Spleen (tissue), 11 donors: ENCODE measurements at regions not wholly inside any gene's neighbourhood (a gene's known extent, or its start where the extent isn't known, plus 50 kb on each side); places are given as distances from the start of the nearest gene placed in this dataset.

Source experiments
- DNase-seq: peaks from one replicate; pipeline ENCODE4 v3.0.0-alpha.2; 2020
- H3K27ac ChIP-seq, 8 donors: fragments of 200-600 bp; sonication (generic) in 7 of 8; 1 replicate in 4 of 8; 2 replicates in 4 of 8; pipeline versions ENCODE4 v1.5.0 to v1.8.0; 2016 to 2021; ENCODE audit warnings: inconsistent platforms in 4 of 8, mild to moderate bottlenecking in 4 of 8, moderate library complexity in 1 of 8
- H3K27me3 ChIP-seq, 7 donors: fragments of 200-600 bp; sonication (generic) in 6 of 7; replicated peaks in 1 of 7; 1 replicate in 4 of 7; 2 replicates in 3 of 7; pipeline versions ENCODE4 v1.5.0 to v1.8.0; 2016 to 2021; ENCODE audit warnings: inconsistent platforms in 3 of 7, mild to moderate bottlenecking in 1 of 7
- H3K36me3 ChIP-seq, 6 donors: fragments of 200-600 bp; sonication (generic) in 5 of 6; 1 replicate in 4 of 6; 2 replicates in 2 of 6; pipeline versions ENCODE4 v1.5.0 to v1.8.0; 2016 to 2021; ENCODE audit warnings: inconsistent platforms in 2 of 6
- H3K4me1 ChIP-seq, 6 donors: fragments of 200-600 bp; sonication (generic) in 5 of 6; 1 replicate in 3 of 6; 2 replicates in 3 of 6; pipeline versions ENCODE4 v1.5.0 to v1.8.0; 2016 to 2021; ENCODE audit warnings: inconsistent platforms in 3 of 6
- H3K4me3 ChIP-seq, 8 donors: fragments of 200-600 bp; sonication (generic) in 7 of 8; 1 replicate in 4 of 8; 2 replicates in 4 of 8; pipeline versions ENCODE4 v1.5.0 to v1.8.0; 2016 to 2021; ENCODE audit warnings: inconsistent platforms in 4 of 8, mild to moderate bottlenecking in 4 of 8, moderate library complexity in 2 of 8
- H3K9me3 ChIP-seq, 8 donors: fragments of 200-600 bp; sonication (generic) in 7 of 8; 1 replicate in 4 of 8; 2 replicates in 4 of 8; pipeline versions ENCODE4 v1.5.0 to v1.8.0; 2016 to 2021; ENCODE audit warnings: inconsistent platforms in 4 of 8
- CTCF ChIP-seq, 11 experiments: fragments of 200-600 bp in 7 of 11; fragments of 450-650 bp in 4 of 11; sonication (generic) in 4 of 11; IDR thresholded peaks in 8 of 11; conservative IDR thresholded peaks in 3 of 11; 1 replicate in 7 of 11; 2 replicates in 4 of 11; pipeline versions ENCODE4 v1.4.0 to v1.8.0; 2016 to 2021; ENCODE audit warnings: antibody characterized with exemption in 11 of 11, inconsistent platforms in 4 of 11, mild to moderate bottlenecking in 1 of 11
- POLR2A ChIP-seq, 3 donors: fragments of 450-650 bp; IDR thresholded peaks; one replicate each; pipeline ENCODE4 v1.5.1; 2017; ENCODE audit warnings: antibody characterized with exemption in 3 of 3, mild to moderate bottlenecking in 1 of 3
- POLR2AphosphoS5 ChIP-seq, 3 donors: sonication (generic); formaldehyde crosslinking; IDR thresholded peaks; one replicate each; pipeline ENCODE4 v1.5.1; 2017; ENCODE audit warnings: antibody characterized with exemption in 3 of 3
- WGBS, 5 donors: extraction: QIAGEN DNeasy Blood & Tissue Kit in 3 of 5; methylation state at CpG; one replicate each; pipeline versions ENCODE4 v1.1.5 to v1.1.7; 2013 to 2018; 5-methylcytosine and 5-hydroxymethylcytosine counted together
- intact Hi-C: fragments of 100-400 bp; cut with DNase I; formaldehyde crosslinking; loops from one replicate; pipeline ENCODE4 v1.15.0; 2023; ENCODE audit warnings: low total_unique reads
- donor health status: healthy with polysubstance abuse.
- donor health status: DM: no; HTN: no; CAD: no; lungs with moderate emphysema.
- donor health status: DM: no; HTN: no; CAD: no.
- donor health status: Bipolar disorder and iron deficiency.
- donor health status: healthy.
- donor health status: DM: no; HTN: no; CAD: no.
- donor health status: DM: yes; HTN: yes; CAD: no.

- 83 to 98% (median 96%) methylated on average over 13 to 27 of the region's 27 CpGs for WGBS, 5 donors
- no peak for TF ChIP-seq POLR2A (IDR thresholded peaks at IDR 0.05)
- Histone ChIP-seq H3K27me3 (no peaks in the 10 kb centered on the region), H3K4me1 (no peaks in the 10 kb centered on the region), H3K27ac (no peak overlapping the region), H3K4me3 (no peak overlapping the region), H3K9me3 (peaks cover 0 to 12% (median 8%) of the 10 kb centered on the region in 8 donors), H3K36me3 (no peaks in the 10 kb centered on the region)
- intact Hi-C loops: no loop called here
- peak; percentile 71 for DNase-seq
These were observed 96.7 kb upstream of the BET1 start for GRCh38 chr7:94100723-94101345.

GRCh38 chr7:94104301-94104700, 100.1 kb upstream of the BET1 start:
- TF ChIP-seq CTCF (IDR thresholded peaks at IDR 0.05 in 8 of 11, conservative IDR thresholded peaks at IDR 0.05 in 3 of 11) (no peak), POLR2AphosphoS5 (IDR thresholded peaks at IDR 0.05) (no peak), POLR2A (IDR thresholded peaks at IDR 0.05) (no peak)
- no peaks in the 10 kb centered on the region for H3K27me3 ChIP-seq
- H3K36me3 ChIP-seq: no peaks in the 10 kb centered on the region
- DNase-seq: no peak
- 48 to 100% (median 96%) methylated on average over 1 of the region's 1 CpG for WGBS, 5 donors
- peaks cover 0 to 12% (median 8%) of the 10 kb centered on the region in 8 donors for H3K9me3 ChIP-seq
- no peak overlapping the region for H3K4me3 ChIP-seq
- H3K27ac ChIP-seq: no peak overlapping the region
- no peaks in the 10 kb centered on the region for H3K4me1 ChIP-seq
- intact Hi-C loops: no loop called here

- Histone ChIP-seq H3K27ac (no peak overlapping the region), H3K36me3 (no peaks in the 10 kb centered on the region), H3K27me3 (no peaks in the 10 kb centered on the region), H3K9me3 (no peaks in the 10 kb centered on the region), H3K4me3 (no peak overlapping the region), H3K4me1 (no peaks in the 10 kb centered on the region)
- DNase-seq: no peak
- intact Hi-C loops: no loop called here
- TF ChIP-seq POLR2AphosphoS5 (IDR thresholded peaks at IDR 0.05) (no peak), POLR2A (IDR thresholded peaks at IDR 0.05) (no peak), CTCF (IDR thresholded peaks at IDR 0.05 in 8 of 11, conservative IDR thresholded peaks at IDR 0.05 in 3 of 11) (no peak)
- 87 to 95% (median 90%) methylated on average over 5 of the region's 5 CpGs for WGBS, 5 donors
These were observed 105.4 kb upstream of the BET1 start for GRCh38 chr7:94109556-94109955.

- intact Hi-C loops: no loop called here
- 80 to 92% (median 82%) methylated on average over 2 of the region's 2 CpGs for WGBS, 5 donors
- DNase-seq: no peak
- Histone ChIP-seq H3K4me3 (no peak overlapping the region), H3K27me3 (no peaks in the 10 kb centered on the region), H3K4me1 (no peaks in the 10 kb centered on the region), H3K36me3 (no peaks in the 10 kb centered on the region), H3K27ac (no peak overlapping the region), H3K9me3 (no peaks in the 10 kb centered on the region)
- TF ChIP-seq POLR2AphosphoS5 (IDR thresholded peaks at IDR 0.05) (no peak), CTCF (IDR thresholded peaks at IDR 0.05 in 8 of 11, conservative IDR thresholded peaks at IDR 0.05 in 3 of 11) (no peak), POLR2A (IDR thresholded peaks at IDR 0.05) (no peak)
These were observed 106.9 kb upstream of the BET1 start for GRCh38 chr7:94111009-94111408.

- intact Hi-C loops: no loop called here
- TF ChIP-seq CTCF (IDR thresholded peaks at IDR 0.05 in 8 of 11, conservative IDR thresholded peaks at IDR 0.05 in 3 of 11): no peak
- TF ChIP-seq POLR2A (IDR thresholded peaks at IDR 0.05): no peak
- no peak for TF ChIP-seq POLR2AphosphoS5 (IDR thresholded peaks at IDR 0.05)
- no peak overlapping the region for H3K27ac ChIP-seq
- no peak overlapping the region for H3K4me3 ChIP-seq
- no peak for DNase-seq
- H3K36me3 ChIP-seq: no peaks in the 10 kb centered on the region
- H3K9me3 ChIP-seq: no peaks in the 10 kb centered on the region
- H3K4me1 ChIP-seq: no peaks in the 10 kb centered on the region
- WGBS, 5 donors: 87 to 96% (median 92%) methylated on average over 2 of the region's 2 CpGs
- H3K27me3 ChIP-seq: no peaks in the 10 kb centered on the region
These were observed 111.2 kb upstream of the BET1 start for GRCh38 chr7:94115316-94115715.
